ENCODE measurements at regions not wholly inside any gene's neighbourhood (a gene's known extent, or its start where the extent isn't known, plus 50 kb on each side); places are given as distances from the start of the nearest gene placed in this dataset.

GRCh38 chr7:63106506-63107388 lies 891.9 kb upstream of the ZNF722 start:
- no peak for TF ChIP-seq CTCF (conservative IDR thresholded peaks at IDR 0.05; ENCODE audit: low read depth, low read length)
- no peak for TF ChIP-seq EZH2 (IDR thresholded peaks at IDR 0.05; ENCODE audit: borderline replicate concordance, low read depth, low read length, poor library complexity, severe bottlenecking)

Data from A673 (cell line).